Embryonic facial prominence (tissue), 1 donor: ENCODE measurements at regions not wholly inside any gene's neighbourhood (a gene's known extent, or its start where the extent isn't known, plus 50 kb on each side); places are given as distances from the start of the nearest gene placed in this dataset.
"Not testable (repeated sequence)": the region's sequence is repeated elsewhere in the genome, so short reads cannot be mapped to it uniquely, and the experiment has no call there.

Source experiments
- DNase-seq: peaks from one replicate; pipeline ENCODE4 v3.0.0-alpha.2; 2016; ENCODE audit errors: extremely low spot score

DNA sequence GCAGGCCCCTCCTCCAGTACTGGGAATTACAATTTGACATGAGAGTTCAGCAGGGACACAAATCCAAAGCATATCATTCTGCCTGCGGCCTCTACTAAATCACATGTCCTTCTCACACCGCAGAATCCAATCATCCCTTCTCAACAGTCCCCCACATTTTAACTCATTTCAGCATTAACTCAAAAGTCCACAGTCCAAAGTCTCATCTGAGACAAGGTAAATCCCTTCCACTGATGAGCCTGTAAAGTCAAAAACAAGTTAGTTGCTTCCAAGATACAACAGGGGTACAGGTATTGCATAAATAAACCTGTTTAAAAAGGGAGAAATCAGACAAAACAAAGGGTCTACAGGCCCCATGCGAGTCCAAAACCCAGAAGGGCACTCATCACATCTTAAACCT lies 64.0 kb downstream of the EBNA1BP2 start:
- DNase-seq, result no peak

DNA sequence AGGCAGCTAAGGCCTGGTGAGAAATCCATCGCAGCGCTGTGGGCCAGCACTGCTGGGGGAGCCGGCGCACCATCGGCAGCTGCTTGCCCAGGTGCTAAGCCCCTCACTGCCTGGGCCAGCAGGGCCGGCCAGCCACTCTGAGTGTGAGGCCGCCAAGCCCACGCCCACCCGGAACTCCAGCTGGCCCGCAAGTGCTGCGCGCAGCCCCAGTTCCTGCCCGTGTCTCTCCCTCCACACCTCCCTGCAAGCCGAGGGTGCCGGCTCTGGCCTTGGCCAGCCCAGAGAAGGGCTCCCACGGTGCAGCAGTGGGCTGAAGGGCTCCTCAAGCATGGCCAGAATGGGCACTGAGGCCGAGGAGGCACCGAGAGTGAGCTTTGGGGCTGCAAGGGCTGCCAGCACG lies 64.4 kb downstream of the EBNA1BP2 start:
- no peak for DNase-seq

DNA sequence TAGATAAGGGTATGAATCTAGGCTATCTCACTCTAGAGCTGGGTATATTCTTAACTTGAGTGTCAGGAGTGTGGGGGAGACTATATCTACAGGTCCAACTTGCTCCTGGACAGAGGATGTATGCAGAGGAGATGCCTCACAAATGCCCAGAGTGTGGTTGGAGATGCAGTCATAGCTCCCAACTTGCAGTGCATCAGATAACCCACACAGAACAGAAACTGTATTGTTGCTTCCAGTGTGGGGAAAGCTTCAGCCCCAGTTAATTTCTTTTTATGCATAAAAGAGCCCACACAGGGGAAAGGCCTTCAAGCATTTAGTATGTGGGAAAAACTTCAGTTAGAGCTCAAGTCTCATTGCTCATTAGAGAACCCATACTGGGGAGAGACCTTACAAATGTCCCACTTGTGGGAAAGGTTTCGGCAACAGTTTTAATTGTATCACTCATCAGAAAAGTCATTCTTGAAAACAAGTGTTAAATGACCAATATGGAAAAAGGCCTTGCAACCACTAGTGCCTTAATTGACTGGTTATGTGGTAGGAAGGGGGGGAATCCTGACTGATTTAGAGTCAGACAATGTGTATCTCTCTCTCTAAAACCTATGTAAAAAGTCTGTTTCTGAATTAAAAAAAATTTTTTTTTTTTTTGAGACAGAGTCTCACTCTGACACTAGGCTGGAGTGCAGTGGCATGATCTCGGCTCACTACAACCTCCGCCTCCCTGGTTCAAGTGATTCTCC lies 67.9 kb downstream of the EBNA1BP2 start:
- no peak for DNase-seq

DNA sequence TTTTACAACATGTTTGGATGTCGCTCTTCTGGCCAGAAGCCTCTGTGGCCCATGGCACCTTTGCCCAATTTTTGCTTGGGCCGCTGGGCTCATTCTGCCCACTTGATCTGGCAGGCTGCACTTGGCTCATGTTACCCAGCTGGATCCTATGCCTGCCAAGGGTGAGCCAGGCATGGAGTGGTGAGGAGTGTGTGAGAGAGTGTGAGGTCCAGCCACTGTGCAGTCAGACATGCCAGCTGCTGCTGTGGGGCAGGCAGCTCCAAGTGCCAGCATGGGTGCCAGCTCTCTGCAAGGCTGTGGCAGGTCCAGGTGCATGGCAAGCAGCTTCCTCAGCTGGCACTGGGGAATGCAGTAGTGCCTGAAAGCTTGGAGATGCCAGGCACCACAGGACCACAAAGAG lies 71.0 kb downstream of the EBNA1BP2 start:
- DNase-seq, result no peak

DNA sequence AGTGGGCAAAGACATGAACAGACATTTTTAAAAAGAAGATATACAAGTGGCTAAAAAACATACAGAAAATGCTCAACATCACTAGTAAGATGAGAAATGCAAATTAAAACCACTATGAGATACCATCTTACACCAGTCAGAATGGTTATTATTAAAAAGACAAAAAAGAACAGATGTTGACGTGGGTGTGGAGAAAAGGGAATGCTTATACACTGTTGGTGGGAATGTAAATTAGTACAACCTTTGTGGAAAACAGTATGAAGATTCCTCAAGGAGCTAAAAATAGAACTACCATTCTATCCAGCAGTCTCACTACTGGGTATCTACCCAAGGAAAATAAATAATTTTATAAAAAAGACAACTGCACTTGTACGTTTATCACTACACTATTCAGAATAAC lies 73.9 kb downstream of the EBNA1BP2 start:
- DNase-seq, result no peak

DNA sequence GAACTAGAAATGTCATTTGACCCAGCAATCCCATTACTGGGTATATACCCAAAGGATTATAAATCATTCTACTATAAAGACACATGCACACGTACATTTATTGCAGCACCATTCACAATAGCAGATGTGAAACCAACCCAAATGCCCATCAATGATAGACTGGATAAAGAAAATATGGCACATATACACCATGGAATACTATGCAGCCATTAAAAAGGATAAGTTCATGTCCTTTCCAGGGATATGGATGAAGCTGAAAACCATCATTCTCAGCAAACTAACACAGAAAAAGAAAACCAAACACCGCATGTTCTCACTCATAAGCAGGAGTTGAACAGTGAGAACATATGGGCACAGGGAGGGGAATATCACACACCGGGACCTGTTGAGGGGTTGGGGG lies 75.6 kb downstream of the EBNA1BP2 start:
- DNase-seq, result not testable (repeated sequence)

DNA sequence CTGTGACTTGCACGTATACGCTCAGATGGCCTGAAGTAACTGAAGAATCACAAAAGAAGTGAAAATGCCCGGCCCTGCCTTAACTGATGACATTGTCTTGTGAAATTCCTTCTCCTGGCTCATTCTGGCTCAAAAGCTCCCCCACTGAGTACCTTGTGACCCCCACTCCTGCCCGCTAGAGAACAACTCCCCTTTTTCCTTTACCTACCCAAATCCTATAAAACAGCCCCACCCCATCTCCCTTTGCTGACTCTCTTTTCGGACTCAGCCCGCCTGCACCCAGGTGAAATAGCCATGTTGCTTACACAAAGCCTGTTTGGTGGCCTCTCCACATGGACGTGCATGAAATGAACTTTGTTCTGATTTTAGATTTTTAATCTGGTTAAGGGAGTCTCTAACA lies 81.3 kb downstream of the EBNA1BP2 start:
- not testable (repeated sequence) for DNase-seq

DNA sequence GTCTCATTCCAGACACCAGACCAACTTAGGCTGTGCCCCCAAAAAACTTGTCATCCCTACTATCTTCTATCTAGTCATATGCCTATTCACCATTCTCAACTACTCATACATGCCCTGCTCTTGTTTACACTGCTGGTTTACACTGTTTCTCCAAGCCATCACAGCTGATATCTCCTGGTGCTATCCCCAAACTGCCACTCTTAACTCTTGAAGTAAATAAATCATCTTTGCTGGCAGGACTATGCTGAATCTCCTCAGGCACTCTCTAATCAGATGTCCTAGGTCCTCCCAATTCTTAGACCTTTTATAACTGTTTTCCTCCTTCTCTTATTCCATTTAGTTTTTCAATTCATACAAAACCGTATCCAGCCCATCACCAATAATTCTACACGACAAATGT lies 81.9 kb downstream of the EBNA1BP2 start:
- DNase-seq, result not testable (repeated sequence)

DNA sequence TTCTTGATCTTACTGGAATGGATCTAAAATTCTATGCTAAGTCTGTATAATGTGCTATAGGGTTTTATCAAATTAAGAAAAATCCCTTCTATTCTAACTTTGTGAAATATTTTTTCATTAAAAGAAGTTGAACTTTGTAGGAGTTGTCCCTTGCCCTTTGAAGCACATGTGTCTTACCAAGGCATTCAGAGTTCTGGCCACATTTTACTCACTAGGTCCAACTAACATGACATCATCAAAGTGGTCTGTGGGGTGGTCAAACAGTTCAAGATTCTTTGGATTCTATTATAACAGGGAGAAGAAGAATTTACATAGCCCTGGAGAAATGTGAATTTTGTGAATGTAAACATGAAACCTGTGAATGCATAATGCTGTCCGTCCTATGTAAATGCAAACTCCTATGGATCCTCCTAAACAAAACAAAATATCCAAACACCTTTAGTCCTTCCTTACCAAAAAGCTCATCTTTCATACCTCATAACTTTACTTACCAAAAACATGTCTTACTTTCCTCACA lies 88.7 kb downstream of the EBNA1BP2 start:
- no peak for DNase-seq

DNA sequence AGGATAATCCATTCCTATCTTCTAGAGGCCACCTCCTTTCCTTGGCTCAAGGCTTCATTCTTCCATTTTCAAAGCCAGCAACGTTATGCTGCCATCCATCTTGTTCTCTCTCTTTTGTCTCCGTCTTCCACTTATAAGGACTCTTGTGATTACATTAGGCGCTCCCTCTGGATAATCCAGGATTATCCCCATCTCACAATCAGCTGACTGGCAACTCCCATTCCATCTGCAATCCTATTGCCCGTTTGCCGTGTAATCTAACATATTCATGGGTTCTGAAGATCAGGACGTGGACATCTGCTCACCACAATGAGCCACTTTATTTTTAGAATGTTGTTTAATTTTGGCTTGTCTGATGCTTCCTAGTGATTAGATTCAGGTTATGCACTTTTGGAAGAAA lies 89.3 kb downstream of the EBNA1BP2 start:
- DNase-seq, result no peak

DNA sequence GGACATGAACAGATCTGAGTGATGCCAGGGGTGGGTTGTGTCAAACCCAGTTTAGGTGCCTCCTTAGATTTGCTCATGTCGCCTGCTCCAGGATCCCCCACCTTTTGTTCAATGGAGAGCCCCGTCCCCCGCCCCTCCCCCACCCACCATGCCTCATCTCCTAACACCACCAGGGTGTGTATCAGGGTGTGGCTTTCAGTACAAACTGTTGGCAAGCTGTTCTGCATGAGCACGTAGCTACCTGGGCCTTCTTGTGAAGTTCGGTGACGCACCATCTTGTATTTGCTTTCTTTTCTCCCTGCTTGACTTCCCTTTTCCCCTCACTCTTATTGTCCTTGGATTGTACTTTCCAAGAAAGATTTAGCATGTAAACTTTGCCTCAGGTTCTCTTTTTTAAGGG lies 94.8 kb downstream of the EBNA1BP2 start:
- no peak for DNase-seq

DNA sequence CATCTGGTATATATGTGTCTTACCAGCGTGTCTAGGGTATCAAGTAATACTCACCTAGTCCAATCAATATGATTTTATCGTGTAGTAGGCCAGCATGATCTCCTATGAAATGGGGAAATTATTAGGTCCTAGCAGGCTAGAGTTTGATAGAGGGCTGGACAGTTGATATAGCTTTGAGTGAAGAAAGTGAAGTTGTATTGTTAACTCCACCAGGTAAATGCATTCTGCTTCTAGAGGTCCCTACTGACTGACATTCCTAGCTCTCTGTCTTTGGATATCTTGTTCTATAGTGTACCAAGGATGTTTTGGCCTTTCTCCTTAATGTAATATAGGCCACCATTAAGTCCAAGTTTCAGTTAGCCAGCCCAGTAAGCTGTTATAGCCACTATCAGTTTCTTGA lies 97.4 kb downstream of the EBNA1BP2 start:
- no peak for DNase-seq

DNA sequence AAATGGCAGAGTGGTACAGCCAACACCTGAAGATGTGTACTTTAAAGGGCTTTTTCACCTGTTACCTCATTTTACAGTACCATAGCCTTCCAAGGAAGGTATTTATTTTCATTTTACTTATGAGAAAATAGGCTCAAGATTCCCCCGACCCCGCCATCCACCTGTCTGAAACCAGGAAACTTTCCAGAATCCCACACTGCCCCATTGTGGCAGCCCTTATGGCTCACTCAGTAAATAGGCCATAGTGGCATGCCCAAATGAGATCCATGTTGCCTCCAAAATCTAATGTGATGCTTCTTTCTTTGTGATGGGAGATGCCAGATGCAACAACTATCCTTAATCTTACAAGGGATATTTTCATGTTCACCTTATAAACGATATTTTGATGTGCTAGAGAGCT lies 97.8 kb downstream of the EBNA1BP2 start:
- DNase-seq, result no peak

DNA sequence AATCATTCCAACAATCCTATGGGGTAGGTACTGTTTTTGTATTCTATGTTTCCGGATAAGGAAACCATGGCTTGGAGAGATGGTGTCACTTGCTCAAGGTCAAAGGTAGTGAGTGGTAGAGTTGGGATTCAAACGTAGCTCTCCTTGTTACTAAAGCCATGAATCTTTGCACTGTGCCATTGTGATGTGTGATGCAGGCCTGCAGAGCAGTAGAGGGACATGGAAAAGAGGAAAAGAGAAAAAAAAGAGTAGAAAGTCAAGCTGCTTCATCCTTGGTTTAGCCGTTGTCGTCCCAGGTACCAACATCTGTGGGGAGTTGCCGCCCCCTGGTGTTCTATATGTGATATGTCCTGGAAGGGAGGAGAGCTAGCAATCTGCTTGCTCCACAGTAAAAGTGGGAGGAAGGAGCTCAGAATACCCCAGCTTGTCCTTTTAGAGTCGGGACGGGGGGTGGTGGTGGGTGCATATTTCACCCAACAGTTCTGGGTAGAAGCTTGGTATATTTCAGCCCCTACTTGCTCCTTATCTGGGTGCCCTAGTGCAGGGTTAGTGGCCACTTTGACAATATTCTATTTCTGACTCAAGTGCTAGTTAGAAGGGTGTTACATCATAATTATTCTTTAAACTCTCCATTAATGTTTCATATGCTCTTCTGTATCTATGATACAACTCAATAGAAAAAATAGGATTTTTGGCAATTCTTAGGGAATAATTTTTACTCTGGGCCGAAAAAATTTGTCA lies 98.4 kb downstream of the EBNA1BP2 start:
- DNase-seq, result peak; percentile 82

DNA sequence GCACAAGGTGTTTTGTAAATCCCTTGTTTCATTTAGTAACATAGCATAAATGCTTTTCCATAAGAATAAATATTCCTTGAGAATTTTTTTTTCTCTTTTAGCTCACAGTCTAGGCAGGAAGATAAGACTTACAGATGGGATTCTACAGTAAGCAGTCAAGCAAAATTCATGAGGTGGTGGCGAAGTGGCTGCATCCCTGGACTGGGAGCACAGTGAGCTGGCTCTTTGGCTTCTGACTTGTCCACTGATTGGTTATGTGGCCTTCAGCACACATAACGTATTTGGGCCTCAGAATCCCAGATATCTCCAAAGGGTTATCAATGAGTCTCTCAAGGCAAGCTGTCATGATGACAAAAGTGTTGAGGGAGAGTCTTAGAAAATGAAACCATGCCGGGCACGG lies 99.8 kb downstream of the EBNA1BP2 start:
- DNase-seq, result no peak

DNA sequence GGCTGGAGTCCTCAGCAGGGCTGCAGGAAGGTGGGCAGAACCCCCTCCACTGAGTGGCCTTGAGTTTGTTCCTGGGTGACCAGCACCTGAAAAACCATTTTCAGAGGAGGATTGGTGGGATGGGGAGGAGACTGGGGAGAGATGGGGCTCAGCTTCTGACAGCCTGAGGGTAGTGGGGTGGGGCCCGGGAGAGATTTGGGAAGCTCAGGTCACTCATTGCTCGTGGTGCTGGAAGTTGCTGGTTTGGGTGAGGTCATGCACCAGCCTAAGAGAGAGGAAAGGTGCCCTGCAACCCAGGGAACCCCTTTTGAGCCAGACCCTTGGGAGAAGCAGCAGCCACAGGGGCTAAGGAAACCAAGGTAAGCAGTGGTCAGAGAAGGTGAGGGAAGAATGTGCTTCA lies 100.8 kb downstream of the EBNA1BP2 start:
- DNase-seq, result no peak

DNA sequence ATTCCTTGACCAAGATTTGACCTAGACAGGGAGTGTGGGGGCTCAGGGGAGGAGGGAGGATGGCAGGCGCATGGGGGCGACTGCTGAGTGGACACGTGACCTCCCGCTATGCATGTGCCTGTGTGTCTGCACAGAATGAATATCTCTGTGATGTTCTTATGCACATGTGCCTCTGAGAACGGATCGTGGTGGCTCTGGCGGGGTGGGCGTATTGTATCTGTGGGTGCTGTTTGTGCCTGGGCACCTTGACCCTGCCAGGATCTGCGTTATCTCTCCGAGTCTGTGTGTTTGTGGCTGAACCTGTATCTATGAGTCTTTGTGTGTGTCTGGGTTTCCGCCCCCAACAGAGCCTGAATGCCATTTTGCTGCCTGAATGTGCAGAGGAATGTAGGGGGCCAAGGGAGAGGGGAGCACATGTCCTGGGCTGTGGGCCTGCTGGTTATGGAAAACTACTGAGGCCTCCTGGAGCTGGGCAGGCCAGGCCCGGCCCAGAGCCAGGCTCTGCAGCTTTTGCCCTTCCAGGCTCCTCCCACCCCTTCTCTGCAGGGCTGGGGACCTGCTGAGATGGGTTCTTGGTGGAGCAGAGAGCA lies 102.5 kb downstream of the EBNA1BP2 start:
- no peak for DNase-seq

DNA sequence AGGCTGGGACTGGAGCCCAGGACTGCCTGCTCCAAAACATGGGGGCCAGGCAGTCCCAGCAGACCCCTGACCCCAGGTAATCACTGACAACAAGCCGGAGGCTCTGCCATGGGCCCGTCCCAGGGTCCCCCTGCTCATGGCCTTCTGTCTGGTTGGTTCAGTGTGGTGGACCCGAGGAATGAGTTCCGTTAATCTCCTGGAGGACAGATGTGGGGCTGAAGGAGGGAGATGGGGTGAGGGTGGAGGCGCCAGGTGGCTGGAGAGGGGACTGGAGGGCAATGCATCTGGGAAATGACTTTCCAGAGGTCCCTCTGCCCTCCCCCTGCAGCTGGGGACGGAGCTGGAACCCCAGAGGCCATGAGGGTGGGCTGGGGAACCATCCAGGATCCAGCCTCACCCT lies 103.2 kb downstream of the EBNA1BP2 start:
- no peak for DNase-seq

DNA sequence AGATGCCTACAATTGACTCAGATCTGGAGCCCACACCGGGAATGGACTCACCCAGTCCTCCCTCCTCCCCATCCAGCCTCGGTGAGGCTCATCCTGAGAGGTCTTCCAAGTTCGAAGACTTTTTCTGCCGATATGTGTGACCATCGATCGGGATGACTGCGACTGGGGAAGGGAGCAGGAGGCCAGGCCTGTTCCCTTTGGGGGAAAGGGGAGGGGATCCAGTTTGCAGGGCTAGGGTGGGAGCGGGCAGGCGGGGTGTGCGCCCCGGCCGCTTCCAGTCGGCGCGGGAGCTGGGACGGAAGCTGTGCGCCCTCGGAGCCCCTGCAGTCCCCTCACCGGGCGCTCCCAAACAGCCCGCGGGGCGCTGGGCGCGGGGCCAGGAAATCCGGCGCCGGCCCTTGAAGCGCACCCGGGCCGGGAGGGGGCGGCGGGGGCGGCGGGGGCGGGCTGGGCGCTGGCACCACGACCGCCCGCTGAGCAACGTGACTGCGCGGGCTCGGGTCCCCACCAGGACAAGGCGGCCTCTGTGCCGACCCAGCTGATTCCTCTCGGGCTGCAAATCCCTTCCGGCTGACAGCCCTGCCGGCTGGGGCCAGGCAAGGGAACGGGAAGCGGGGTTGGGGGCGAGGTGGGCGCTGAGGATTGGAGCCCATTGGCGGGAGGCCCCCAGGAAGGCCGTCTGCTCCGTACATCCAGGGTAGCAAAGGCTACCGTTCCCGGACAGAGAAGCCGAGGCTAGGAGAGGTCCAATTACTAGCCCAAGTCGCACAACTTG lies 103.9 kb downstream of the EBNA1BP2 start:
- no peak for DNase-seq

DNA sequence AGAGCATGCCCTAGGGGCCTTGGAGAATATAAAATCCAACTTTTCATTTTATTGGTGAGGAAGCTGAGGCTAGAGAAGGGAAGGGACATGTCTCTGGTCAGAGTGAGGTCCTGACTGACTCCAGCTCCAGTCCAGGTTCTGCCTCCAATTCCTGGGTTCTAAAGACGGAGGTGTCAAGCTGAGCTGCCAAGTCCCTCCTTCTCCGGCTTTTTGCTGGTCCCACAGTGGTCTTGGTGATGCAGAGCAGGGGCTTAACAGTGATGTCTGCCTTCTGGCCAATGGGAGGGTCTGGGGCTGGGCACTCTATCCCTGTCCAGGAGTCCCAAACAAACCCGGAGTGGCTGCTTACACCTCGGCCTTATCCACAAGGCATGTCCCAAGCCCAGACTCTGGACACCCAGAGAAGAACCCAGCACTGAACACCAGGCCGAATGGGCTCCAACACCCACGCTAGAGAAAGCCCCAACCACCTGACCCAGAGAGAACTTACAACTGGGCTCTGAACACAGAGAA lies 104.8 kb downstream of the EBNA1BP2 start:
- no peak for DNase-seq

DNA sequence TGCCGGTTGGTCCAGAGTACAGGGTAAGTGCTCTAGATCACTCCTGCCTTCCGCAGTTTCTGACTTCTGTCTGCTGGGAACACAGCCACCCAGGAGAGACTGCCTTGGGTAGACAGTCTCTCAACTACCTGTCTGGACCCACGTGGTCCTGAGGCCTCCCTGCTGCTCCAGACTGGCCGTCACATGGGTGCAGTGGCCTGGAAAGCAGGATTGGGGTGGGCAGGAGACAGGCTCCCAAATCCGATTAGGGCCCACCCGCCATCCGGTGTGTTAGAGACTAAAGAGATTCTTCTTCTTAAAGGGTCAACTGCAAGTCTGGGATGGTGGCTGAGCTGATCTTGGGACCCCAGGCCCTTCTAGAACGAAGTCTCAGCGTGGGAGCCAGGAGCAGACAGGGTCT lies 105.5 kb downstream of the EBNA1BP2 start:
- DNase-seq, result no peak
